ENCODE measurements at regions not wholly inside any gene's neighbourhood (a gene's known extent, or its start where the extent isn't known, plus 50 kb on each side); places are given as distances from the start of the nearest gene placed in this dataset.

- no peak for TF ChIP-seq CTCF (IDR thresholded peaks at IDR 0.05; ENCODE audit: low read depth, low read length)
- in situ Hi-C loops (cut with HindIII; ENCODE audit: low sequenced_read_pairs): no loop called here
- no peak for DNase-seq (ENCODE audit: low read depth, low spot score)
- H3K4me3 ChIP-seq (ENCODE audit: low read depth, low read length): no peak overlapping the region
Observed at GRCh38 chr9:13957089-13957488, 356.9 kb downstream of the NFIB start.

GRCh38 chr9:13956107-13956506 is 357.8 kb downstream of the NFIB start:
- TF ChIP-seq CTCF (IDR thresholded peaks at IDR 0.05; ENCODE audit: low read depth, low read length): no peak
- DNase-seq (ENCODE audit: low read depth, low spot score): no peak
- in situ Hi-C loops (cut with HindIII; ENCODE audit: low sequenced_read_pairs): no loop called here
- H3K4me3 ChIP-seq (ENCODE audit: low read depth, low read length): no peak overlapping the region

- no peak for TF ChIP-seq CTCF (IDR thresholded peaks at IDR 0.05; ENCODE audit: low read depth, low read length)
- in situ Hi-C loops (cut with HindIII; ENCODE audit: low sequenced_read_pairs): no loop called here
- DNase-seq (ENCODE audit: low read depth, low spot score): peak; percentile 33
- H3K4me3 ChIP-seq (ENCODE audit: low read depth, low read length): no peak overlapping the region
Observed at GRCh38 chr9:13952906-13953305, 361.0 kb downstream of the NFIB start.

DNA sequence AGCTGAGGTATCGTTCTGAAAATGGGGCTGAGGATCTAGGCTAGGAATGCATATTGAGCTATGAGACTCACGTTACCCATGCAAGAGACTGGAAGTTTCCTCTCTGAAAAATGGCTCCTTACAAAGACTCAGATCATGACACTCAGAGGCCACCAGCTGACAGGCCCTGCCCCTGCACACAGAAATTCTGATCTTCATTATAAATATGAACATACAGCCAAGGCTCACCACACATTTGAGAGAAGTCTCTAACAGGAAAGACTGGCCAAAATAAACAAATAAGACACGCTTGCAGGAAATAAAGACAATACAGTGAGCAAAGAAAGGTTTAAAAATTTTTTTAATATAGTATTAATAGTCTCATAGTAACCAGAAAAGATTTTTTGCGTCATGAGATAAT is 365.9 kb downstream of the NFIB start:
- H3K4me3 ChIP-seq (ENCODE audit: low read depth, low read length): no peak overlapping the region
- peak; percentile 47 for DNase-seq (ENCODE audit: low read depth, low spot score)
- no peak for TF ChIP-seq CTCF (IDR thresholded peaks at IDR 0.05; ENCODE audit: low read depth, low read length)
- in situ Hi-C loops (cut with HindIII; ENCODE audit: low sequenced_read_pairs): no loop called here

DNA sequence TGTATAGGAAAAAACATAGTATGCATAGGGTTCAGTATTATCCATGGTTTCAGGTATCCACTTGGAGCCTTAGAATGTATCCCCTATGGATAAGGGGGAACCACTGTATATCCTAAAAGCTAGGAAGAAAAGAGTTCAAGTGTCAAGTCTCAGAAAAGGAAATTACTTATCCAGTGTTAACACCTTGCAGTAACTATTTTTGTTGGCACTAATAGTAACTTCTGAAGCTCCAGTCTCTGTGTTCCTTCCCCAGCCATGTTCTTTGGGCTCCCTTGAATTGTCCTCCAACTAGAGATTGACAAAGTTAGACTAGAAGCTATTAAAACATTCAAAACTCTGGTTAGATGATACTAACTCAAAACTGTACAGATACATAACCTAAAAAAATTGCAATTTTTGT is 370.8 kb downstream of the NFIB start:
- no peak for DNase-seq (ENCODE audit: low read depth, low spot score)
- H3K4me3 ChIP-seq (ENCODE audit: low read depth, low read length): no peak overlapping the region
- no peak for TF ChIP-seq CTCF (IDR thresholded peaks at IDR 0.05; ENCODE audit: low read depth, low read length)
- in situ Hi-C loops (cut with HindIII; ENCODE audit: low sequenced_read_pairs): no loop called here

DNA sequence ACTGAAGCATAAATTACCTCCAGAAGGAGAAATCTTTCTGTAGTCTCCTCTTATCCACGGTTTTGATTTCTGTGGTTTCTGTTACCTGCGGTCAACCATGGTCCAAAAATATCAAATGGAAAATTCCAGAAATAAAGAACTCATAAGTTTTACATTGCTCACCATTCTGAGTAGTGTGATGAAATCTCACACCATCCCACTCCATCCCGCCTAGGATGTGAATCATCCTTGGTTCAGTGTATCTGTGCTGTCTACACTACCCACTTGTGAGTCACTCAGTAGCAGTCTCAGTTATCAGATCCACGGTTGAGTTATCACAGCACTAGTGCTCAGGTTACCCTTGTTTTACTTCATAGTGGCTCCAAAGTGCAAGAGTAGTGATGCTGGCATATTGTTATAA is 371.2 kb downstream of the NFIB start:
- TF ChIP-seq CTCF (IDR thresholded peaks at IDR 0.05; ENCODE audit: low read depth, low read length): no peak
- DNase-seq (ENCODE audit: low read depth, low spot score): peak; percentile 97
- in situ Hi-C loops (cut with HindIII; ENCODE audit: low sequenced_read_pairs): no loop called here
- no peak overlapping the region for H3K4me3 ChIP-seq (ENCODE audit: low read depth, low read length)

DNA sequence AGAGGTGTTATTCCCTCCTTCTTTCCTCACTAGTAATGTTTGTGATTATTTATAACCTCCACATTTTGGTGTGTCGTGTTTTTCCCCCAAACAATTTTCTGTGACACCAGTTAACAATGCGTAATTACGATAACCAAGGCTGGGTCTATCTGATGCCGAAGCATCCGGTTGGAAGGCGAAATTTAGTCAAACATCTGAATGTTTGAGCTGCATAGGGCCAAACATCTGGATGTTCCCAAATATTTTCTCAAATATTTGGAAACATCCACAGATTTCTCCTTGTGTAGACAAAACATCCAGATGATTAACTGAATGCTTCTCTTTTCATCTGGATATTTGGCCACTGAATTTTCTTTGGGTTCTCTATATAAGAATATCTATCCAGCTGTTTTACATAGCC is 371.7 kb downstream of the NFIB start:
- no peak for DNase-seq (ENCODE audit: low read depth, low spot score)
- in situ Hi-C loops (cut with HindIII; ENCODE audit: low sequenced_read_pairs): no loop called here
- H3K4me3 ChIP-seq (ENCODE audit: low read depth, low read length): no peak overlapping the region
- no peak for TF ChIP-seq CTCF (IDR thresholded peaks at IDR 0.05; ENCODE audit: low read depth, low read length)

Data from astrocyte of the spinal cord (primary cell).